COR-L47 (cell line): ENCODE measurements at regions not wholly inside any gene's neighbourhood (a gene's known extent, or its start where the extent isn't known, plus 50 kb on each side); places are given as distances from the start of the nearest gene placed in this dataset.
"Not testable (repeated sequence)": the region's sequence is repeated elsewhere in the genome, so short reads cannot be mapped to it uniquely, and the experiment has no call there.

Experiments used
- DNase-seq: peaks from one replicate; lab custom pipeline; 2025; lab: John Stamatoyannopoulos, UW

DNA sequence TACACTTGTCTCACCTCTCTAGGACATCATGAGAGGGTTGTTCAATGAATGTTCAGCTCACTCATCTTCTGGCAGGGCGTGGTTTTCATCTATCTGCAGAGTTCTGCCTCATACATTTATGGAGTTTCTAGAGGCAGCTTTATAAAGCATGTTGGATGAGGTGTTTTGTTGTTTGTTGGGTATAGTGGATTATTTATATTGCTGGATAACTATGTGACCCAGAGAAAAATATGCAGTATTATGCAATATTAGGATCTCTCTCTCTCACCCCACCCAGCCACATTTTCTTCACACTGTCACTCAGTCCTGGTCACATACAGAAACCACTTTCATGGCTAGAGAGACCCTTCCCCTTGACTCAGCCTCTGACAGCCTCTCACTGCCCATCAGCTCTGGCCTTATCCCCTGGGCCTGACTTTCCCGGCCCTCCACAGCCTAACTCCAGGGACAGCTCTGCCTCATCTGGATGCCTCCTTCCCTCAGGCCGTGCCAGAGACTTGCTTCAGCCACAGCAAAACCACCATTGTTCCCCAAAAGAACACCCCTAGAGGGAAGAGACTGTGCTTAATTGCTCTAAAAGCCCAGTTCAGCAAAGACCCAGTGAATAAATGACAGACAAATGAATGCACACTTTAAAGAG lies 260.3 kb downstream of the MYCN start:
- DNase-seq, result no peak

GRCh38 chr2:16199882-16200553 lies 259.7 kb downstream of the MYCN start:
- no peak for DNase-seq

- DNase-seq, result not testable (repeated sequence)
Measured at GRCh38 chr2:16199241-16199640, 258.9 kb downstream of the MYCN start.

- no peak for DNase-seq
Measured at GRCh38 chr2:16198166-16198912, 258.0 kb downstream of the MYCN start.

DNA sequence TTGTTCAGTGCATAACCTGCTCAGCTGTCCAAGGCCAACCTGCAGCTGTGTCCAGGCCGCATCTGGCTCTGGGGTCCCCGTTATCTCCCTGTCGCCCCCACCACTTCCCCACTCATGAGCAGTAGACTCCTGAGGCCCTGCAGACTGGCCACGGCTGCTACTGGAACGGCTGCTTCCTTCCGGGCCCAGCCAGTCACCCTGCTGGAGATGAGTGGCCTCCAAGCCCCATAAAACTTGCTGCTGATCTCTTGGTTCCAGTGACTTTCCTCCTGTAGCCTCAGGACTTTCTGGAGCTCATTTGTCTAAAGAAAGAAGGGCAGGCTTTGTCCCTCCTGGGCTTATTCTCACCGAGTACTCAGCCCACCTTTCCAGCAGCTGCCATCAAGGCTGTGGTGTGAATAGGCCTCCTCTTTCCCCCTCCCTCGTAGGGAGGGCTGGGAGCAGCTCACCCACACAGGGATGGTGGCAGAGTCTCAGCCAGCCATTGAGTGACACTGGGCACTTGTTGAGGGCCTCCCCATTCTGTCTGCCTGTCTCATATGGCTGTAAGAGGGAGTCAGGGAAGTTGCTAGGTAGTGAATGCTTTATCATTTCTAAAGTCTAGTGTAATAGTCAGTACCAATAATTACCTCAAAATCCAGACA lies 257.3 kb downstream of the MYCN start:
- DNase-seq, result no peak

GRCh38 chr2:16196687-16197503 lies 256.5 kb downstream of the MYCN start:
- DNase-seq, result no peak

DNA sequence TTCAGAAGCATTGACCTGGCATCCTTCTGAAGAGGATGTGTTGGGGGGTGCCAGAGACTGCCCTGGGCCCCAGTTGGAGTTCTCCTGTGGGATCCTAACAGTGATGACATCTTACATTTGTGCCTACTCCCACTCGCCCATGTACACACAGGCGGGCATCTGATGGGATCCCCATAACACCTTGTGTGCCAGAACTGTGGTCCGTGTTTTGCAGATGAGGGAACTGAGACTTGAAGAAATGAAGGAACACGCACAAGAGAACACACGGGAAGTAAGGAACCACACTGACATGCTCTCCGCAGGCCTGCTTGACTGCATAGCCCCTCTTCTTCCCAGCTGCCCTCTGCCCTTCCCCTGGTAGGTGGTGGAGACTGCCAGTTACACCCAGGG lies 255.3 kb downstream of the MYCN start:
- DNase-seq, result no peak

- no peak for DNase-seq
Measured at GRCh38 chr2:16194931-16195680, 254.8 kb downstream of the MYCN start.

- no peak for DNase-seq
Measured at GRCh38 chr2:16194530-16194929, 254.2 kb downstream of the MYCN start.

GRCh38 chr2:16194096-16194390 lies 253.7 kb downstream of the MYCN start:
- DNase-seq, result no peak

GRCh38 chr2:16192416-16193216 lies 252.3 kb downstream of the MYCN start:
- DNase-seq, result no peak

DNA sequence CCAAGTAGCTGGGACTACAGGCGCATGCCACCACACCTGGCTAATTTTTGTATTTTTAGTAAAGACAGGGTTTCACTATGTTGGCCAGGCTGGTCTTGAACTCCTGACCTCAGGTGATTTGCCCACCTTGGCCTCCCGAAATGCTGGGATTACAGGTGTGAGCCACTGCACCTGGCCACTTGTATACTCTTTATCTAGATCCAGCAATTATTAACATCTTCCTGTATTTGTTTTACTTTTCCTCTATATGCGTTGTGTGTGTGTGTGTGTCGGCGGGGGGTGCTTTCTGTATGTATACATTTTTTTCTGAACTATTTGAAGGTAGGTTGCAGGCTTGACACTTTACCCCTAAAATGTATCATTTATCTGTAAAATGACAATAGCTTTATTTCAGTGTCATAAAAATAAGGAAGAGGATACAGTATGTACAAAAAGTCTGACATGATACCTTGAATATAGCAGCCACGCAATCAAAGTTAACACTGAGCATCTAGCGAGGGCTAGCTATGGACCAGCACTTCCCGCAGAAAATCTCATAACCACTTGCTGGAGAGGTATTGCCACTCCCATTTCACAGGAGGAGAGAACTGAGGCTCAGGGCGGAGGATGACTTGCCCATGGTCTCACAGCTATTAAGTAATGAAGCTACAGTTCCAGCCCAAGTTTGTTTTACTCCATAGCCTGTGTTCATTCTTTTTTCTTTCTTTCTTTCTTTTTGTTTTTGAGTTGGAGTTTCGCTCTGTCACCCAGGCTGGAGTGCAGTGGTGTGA lies 251.3 kb downstream of the MYCN start:
- DNase-seq, result no peak

GRCh38 chr2:16190446-16191270 lies 250.3 kb downstream of the MYCN start:
- no peak for DNase-seq

GRCh38 chr2:16189836-16190160 lies 249.4 kb downstream of the MYCN start:
- DNase-seq, result no peak

DNA sequence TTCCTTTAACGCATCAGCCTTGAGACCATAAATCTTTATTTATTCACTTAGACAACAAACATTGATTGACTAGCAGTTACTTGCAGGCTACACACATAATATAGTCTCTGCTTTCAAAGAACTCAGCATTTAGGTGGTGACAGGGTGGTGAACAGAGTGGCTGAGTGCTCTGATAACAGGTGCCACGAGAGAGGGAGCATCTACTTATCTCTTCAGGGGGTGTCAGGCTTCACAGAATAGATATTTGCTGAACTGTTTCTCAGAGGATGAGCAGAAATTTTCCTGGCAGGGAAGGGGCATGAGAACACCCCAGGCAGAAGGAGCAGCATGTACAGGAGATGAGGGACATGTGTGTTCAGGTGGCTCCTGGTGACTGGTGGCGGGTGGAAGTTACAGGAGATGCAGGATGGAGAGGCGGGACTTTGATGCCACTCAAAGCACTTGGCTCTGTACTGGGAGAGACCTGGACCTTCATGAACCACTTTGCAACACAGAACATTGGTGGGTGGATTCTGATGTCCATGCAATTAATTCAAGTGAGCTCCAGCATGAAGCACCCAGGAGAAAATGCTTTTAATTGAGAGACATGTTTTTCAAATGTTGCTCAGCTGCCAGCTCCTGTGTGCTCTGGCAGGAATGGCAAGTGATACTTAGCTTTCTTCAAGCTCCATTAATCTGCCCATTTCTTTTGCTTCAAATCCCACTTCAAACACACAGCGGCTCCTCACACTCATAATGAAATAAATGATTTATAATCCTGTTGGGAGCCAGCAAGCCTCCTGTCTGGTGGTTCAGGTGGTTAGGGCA lies 248.9 kb downstream of the MYCN start:
- DNase-seq, result no peak

- DNase-seq, result no peak
Measured at GRCh38 chr2:16188261-16188890, 248.0 kb downstream of the MYCN start.

DNA sequence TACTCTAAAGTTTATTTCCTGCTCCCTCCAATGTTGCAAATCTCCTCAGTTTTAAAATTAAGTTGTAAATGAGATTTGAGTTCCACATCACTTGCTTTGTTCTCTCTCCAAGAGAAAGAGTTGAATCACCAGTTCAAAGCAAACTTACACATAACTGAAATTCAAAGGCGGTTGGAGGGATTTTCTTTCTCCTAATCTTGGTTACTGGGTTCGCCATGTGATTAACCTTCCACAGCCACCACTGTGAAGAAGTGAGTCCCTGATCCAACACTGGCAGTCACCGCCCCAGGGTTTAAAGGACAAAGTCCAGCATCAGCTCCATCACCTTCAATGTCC lies 247.1 kb downstream of the MYCN start:
- no peak for DNase-seq
